HG03103 (cell line): ENCODE measurements at regions not wholly inside any gene's neighbourhood (a gene's known extent, or its start where the extent isn't known, plus 50 kb on each side); places are given as distances from the start of the nearest gene placed in this dataset.

Experiments
- ATAC-seq: cut with Tn5 transposase; IDR thresholded peaks from one replicate; pipeline ENCODE4 v1.9.1; 2021; ENCODE audit warnings: low read depth; ENCODE audit not compliant: unreplicated experiment

DNA sequence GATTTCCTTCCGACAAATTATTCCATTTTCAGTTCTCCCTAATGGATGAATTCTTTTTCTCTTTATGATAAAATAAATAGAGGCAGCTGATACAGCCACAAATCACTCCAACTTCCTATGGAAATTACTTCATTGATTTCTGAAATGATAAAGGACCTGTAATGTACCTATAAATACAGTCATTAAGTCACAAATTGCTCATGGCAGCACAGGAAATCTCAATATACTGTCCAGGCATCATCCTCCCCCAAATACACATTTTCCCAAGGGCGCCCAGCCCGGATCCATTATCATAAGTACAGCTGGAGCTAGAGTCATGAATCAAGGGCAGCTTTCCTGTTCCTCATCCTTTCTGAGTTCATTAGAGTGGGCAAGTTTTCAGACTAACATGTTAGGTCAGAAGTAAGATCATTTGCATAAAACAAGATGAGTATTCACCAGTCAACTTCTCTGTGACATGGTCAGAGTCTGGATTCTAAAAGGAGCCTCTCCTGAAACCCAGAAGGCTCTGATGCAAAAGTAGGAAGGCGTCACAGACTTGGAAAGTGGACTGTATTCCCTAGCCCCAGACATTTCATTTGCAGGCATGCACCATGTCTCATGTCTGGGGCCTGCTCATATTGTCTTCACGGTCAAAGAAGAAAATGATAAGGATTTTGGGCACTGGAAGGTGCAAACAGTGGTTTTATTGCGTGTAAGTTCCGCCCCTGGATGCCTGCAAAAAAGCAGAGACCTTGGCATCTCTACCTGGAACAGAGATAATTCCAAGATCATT is 383.2 kb downstream of the PLK2 start:
- no peak for ATAC-seq

DNA sequence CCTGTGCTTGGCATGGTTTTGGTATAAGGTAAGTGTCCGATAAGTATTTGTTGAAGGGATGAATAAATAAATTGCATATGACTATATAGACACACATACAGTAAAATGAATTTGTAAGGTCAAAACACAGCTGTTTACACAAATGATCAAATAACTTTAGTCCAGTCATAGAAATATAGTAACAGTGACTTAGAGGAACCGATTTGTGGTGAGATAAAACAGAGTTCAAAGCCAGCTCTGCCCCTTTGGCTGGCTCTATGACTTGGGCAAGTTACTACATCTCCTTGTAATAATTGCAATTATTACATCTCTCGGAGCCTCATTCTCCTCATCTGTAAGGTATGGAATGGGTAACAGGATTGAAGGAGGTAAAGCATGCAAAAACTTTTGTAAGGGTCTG is 384.0 kb downstream of the PLK2 start:
- no peak for ATAC-seq

GRCh38 chr5:58074717-58075116 is 385.2 kb downstream of the PLK2 start:
- ATAC-seq = no peak

GRCh38 chr5:58074222-58074621 is 385.7 kb downstream of the PLK2 start:
- no peak for ATAC-seq

- no peak for ATAC-seq
Observed at GRCh38 chr5:58073243-58073642, 386.6 kb downstream of the PLK2 start.

DNA sequence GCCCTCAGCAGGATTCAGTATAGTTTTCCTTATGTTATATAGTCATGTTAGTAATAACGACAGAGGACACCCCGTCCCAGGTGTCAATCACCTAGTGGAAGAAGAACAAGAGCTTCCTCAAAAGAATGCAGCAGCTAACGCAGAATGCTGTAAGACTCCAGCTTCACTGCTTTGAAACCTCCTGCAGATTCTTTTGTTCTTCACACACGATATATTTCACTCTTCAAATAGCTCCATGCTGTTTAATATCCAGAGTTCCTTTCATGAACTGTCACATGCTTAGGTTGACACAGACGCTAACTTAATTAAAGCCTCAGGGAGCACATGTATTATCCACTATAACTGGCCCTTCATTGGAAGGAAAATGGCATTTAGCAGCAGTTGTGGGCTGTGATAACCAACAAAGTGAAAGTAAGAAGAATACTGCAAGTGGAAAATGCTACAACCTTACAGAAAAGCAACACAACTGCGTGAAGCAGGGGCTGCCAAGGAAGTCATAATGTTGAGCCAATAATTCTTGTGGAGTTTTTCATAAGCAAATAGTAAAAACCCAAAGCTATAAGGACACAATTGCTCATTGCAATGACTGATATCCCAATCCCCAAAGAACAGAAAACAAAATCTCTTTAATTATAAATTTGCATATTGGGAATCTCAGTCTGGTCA is 387.5 kb downstream of the PLK2 start:
- ATAC-seq = no peak

DNA sequence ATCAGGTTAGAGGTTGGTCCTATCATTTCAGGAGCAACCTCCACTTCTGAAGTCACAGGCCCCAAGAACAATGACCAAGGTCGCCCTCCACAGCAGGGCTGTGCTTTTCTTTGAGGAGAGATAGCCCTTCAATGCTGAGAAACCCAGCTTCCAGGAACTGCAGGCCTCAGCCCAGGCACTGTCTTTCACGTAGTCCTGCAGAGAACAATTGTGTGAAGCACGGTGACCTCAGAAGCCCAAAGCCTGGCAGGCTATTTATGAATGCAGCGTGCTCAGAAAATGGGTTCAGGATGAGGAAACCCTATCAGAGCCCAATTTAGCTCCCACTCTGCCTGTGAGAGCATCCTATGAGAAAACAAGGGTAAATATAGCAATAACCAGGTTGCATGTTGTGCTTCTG is 388.3 kb downstream of the PLK2 start:
- no peak for ATAC-seq

- no peak for ATAC-seq
Observed at GRCh38 chr5:58069846-58070245, 390.0 kb downstream of the PLK2 start.

DNA sequence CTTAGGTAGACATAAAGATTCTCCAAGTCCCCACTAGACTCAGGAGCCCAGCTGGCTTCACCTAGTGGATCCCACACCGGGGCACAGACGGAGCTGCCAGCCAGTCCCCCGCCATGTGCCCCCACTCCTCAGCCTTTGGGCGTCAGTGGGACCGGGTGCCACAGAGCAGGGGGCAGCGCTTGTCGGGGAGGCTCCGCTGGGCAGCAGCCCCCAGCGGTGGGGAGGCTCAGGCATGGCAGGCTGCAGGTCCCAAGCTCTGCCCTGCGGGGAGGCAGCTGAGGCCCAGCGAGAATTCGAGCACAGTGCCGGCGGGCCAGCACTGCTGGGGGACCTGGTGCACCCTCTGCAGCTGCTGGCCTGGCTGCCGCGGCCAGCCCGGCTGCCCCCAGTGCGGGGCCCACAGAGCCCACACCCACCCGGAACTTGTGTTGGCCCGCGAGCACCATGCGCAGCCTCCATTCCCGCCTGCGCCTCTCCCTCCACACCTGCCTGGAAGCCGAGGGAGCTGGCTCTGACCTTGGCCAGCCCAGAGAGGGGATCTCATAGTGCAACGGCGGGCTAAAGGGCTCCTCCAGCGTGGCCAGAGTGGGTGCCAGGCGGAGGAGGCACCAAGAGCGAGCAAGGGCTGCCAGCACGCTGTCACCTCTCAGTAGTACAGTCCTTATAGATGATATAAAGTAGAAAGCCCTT is 390.7 kb downstream of the PLK2 start:
- ATAC-seq = no peak

DNA sequence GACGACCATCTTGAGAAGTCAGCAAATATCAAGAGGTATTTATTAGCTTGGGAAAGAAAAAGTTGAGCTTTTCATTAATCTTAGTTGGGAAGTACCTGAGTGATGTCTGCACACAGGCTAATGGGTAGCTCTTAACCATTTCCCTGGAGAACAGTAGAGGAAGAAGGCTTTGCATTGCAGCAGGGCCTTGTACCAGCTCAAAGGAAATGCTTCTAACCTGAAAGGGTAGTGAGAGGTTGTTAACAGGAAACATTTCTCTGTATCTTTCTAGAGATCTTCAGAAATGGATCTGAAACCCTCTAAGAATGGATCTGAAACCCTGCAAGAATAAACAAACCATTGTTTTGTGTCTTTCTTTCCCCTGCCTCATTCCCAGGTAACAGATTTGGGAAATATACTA is 393.3 kb downstream of the PLK2 start:
- ATAC-seq = peak; percentile 58

GRCh38 chr5:58066076-58066475 is 393.8 kb downstream of the PLK2 start:
- ATAC-seq = no peak

DNA sequence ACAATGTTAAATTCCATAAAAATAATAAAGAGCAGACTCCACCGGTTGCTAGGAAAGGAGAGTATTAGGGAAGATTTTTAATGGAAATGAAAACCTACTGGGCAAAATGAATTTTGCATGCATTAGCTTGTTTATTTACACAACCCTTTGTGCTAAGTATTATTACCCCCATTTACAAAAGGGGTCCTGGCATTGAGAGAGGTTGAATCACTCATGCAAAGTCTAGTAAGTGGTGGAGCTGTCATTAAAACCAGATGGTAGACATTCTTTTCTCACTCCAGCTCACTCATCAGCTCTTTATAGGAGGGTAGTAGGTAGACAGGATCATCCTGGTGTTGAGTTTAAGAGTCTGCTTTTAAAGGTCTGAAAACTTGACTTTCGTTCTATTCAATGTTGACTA is 395.1 kb downstream of the PLK2 start:
- ATAC-seq = no peak

DNA sequence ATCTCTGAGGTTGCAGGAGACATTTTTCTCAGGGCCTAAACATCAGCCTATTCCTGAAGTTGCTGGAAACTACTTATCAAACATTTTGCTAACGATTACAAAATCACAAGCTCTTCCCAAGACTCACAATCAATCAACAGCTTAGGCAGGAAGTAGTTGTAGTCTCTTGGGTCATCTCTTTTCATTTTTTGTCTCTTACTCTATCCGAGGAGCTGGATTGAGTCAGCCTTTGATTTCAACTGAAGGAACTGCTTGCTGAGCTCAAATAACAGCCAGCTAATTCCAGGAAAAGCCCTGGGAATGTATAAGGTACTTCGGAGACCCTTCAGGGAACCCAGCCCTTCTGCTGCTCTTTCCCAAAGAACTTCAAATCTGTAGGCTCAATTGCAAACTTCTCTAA is 398.9 kb downstream of the PLK2 start:
- ATAC-seq = no peak

DNA sequence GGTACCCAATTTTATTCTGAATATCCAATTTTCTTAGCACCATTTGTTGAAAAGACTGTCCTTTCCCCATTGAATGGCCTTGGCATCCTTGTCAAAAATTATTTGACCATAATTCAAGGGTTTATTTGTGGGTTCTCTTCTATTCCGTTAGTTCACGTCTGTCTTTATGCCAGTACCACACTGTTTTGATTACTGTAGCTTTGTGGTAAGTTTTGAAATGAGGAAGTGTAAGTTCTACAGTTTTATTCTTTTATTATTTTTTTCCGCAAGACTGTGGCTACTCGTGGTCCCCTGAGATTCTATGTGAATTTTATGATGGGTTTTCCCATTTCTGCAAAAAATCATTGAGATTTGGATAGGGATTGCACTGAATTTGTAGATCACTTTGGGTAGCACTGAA is 402.6 kb downstream of the PLK2 start:
- ATAC-seq = no peak

GRCh38 chr5:58056546-58056945 is 403.3 kb downstream of the PLK2 start:
- no peak for ATAC-seq

- no peak for ATAC-seq
Observed at GRCh38 chr5:58054018-58054417, 405.9 kb downstream of the PLK2 start.

DNA sequence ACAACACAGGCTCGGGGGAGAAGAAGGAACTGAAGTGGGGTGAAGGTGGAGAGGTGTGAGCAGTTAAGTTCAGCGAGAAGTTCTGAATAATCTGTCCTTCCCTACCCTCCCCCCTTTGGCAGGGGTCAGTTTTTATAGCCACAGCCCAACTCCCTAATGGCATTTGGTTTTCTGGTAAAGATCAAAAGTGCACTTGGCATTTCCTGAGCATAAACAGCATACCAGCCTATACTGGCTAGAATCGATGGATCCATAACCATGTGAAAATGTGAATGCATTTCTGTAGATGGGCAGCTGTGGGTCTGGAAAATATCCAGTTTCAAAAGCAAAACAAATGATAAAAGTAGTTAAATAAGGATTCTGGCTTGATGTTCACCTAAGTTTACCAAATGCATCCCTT is 410.9 kb downstream of the PLK2 start:
- no peak for ATAC-seq

DNA sequence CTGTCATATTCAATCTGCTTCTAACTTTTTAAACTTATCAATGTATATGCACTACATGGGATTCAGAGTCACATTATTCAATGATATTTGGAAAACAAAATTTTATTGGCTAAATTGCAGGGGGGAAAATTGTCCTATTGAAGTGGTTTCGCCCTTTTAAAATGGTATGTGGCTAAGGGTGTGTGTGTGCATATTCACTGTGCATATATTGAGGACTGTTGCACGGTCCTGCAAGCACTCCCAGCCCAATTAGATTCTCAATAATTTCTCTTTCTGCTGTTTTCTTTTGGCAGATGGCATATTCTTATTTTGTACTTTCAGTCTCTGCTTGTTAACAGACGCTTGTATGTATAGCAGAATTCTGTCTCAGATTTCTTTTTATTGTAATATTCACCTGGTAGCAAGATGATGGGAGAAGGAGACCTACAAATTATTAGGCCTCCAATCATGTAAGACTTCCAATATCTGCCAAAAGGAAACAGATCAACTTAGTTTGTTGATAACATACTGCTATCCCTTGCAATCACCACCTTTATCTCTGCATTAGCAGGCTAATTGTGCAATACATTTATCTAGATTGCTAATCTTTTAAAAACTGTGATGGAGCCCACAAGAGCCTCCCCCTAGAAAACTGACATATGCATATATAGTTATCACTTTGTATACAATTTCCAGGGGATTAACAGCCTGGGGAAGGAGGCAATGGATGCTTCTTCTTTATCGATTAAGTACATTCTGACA is 411.5 kb downstream of the PLK2 start:
- no peak for ATAC-seq

- ATAC-seq = no peak
Observed at GRCh38 chr5:58046371-58046770, 413.5 kb downstream of the PLK2 start.

- no peak for ATAC-seq
Observed at GRCh38 chr5:58044166-58044565, 415.7 kb downstream of the PLK2 start.
